GM23248 (cell line): ENCODE measurements at regions not wholly inside any gene's neighbourhood (a gene's known extent, or its start where the extent isn't known, plus 50 kb on each side); places are given as distances from the start of the nearest gene placed in this dataset.
A peak's percentile ranks its signal among the peaks of the same experiment; 100 is the strongest.
"Not testable (repeated sequence)": the region's sequence is repeated elsewhere in the genome, so short reads cannot be mapped to it uniquely, and the experiment has no call there.

Experiments used
- DNase-seq: peaks from one replicate; pipeline ENCODE4 v3.0.0-alpha.2; 2015
- H2AFZ ChIP-seq: fragments of 200-600 bp; sonication (generic); 2 replicates; pipeline ENCODE4 v1.6.1; 2016; ENCODE audit warnings: antibody characterized with exemption
- H3F3A ChIP-seq: fragments of 200-600 bp; sonication (generic); 2 replicates; pipeline ENCODE4 v1.6.1; 2016; ENCODE audit warnings: mild to moderate bottlenecking, antibody characterized with exemption, mixed run types; ENCODE audit not compliant: insufficient read depth
- H3K27ac ChIP-seq: fragments of 200-600 bp; sonication (generic); 2 replicates; pipeline ENCODE4 v1.5.1; 2016; ENCODE audit warnings: mild to moderate bottlenecking
- H3K27me3 ChIP-seq: fragments of 200-600 bp; sonication (generic); replicated peaks from 2 replicates; pipeline ENCODE4 v1.6.1; 2016; ENCODE audit warnings: mild to moderate bottlenecking; ENCODE audit not compliant: insufficient read depth
- H3K36me3 ChIP-seq: fragments of 200-600 bp; sonication (generic); 2 replicates; pipeline ENCODE4 v1.6.1; 2016; ENCODE audit warnings: low read depth, mild to moderate bottlenecking
- H3K4me1 ChIP-seq: fragments of 200-600 bp; sonication (generic); 2 replicates; pipeline ENCODE4 v1.6.1; 2016; ENCODE audit warnings: mild to moderate bottlenecking; ENCODE audit not compliant: insufficient read depth
- H3K4me2 ChIP-seq: fragments of 200-600 bp; sonication (generic); one replicate; pipeline ENCODE4 v1.6.1; 2016; ENCODE audit warnings: mild to moderate bottlenecking; ENCODE audit not compliant: unreplicated experiment
- H3K4me3 ChIP-seq: fragments of 200-600 bp; sonication (generic); 2 replicates; pipeline ENCODE4 v1.5.1; 2016; ENCODE audit warnings: mild to moderate bottlenecking
- H3K79me2 ChIP-seq: fragments of 200-600 bp; sonication (generic); 2 replicates; pipeline ENCODE4 v1.6.1; 2016; ENCODE audit warnings: mild to moderate bottlenecking; ENCODE audit not compliant: insufficient read depth
- H3K9ac ChIP-seq: fragments of 200-600 bp; sonication (generic); 2 replicates; pipeline ENCODE4 v1.6.1; 2016; ENCODE audit warnings: mild to moderate bottlenecking
- H3K9me2 ChIP-seq: fragments of 200-600 bp; sonication (generic); 2 replicates; pipeline ENCODE4 v1.6.1; 2016; ENCODE audit warnings: mixed run types, mild to moderate bottlenecking, moderate library complexity; ENCODE audit not compliant: insufficient read depth
- H3K9me3 ChIP-seq: fragments of 200-600 bp; sonication (generic); one replicate; pipeline ENCODE4 v1.6.1; 2017; ENCODE audit warnings: low read depth
- H4K20me1 ChIP-seq: fragments of 200-600 bp; sonication (generic); 2 replicates; pipeline ENCODE4 v1.6.0; 2016; ENCODE audit not compliant: insufficient read depth
- EZH2 ChIP-seq: fragments of 200-600 bp; sonication (generic); IDR thresholded peaks from 2 replicates; pipeline ENCODE4 v1.6.1; 2018; ENCODE audit warnings: antibody characterized with exemption, mild to moderate bottlenecking; ENCODE audit not compliant: insufficient read depth, poor library complexity, severe bottlenecking
- EZH2phosphoT487 ChIP-seq: fragments of 200-600 bp; sonication (generic); IDR thresholded peaks from 2 replicates; pipeline ENCODE4 v1.6.1; 2018; ENCODE audit warnings: antibody characterized with exemption, moderate library complexity, mild to moderate bottlenecking, low read depth; ENCODE audit not compliant: insufficient read depth
- WGBS, 2 experiments: methylation state at CpG; one replicate each; pipeline ENCODE4 v1.1.6; 2015 to 2017; ENCODE audit warnings: low lambda C conversion rate in 2 of 2, low coverage in 1 of 2; ENCODE audit errors: missing lambda C conversion rate in 2 of 2; 5-methylcytosine and 5-hydroxymethylcytosine counted together
- in situ Hi-C: fragments of 300-500 bp; cut with MboI; formaldehyde crosslinking; loops from 2 replicates; pipeline ENCODE4 v1.15.0; 2020

GRCh38 chr3:87834327-87834726 is 224.5 kb downstream of the CGGBP1 start:
- H3K4me1 ChIP-seq: no peaks in the 10 kb centered on the region
- no peak overlapping the region for H2AFZ ChIP-seq
- no peak for DNase-seq
- no peak overlapping the region for H3K27ac ChIP-seq
- no peak overlapping the region for H3K4me2 ChIP-seq
- H3K9me3 ChIP-seq: no peaks in the 10 kb centered on the region
- no peaks in the 10 kb centered on the region for H3K9me2 ChIP-seq
- H3K9ac ChIP-seq: no peak overlapping the region
- H3K36me3 ChIP-seq: no peaks in the 10 kb centered on the region
- no peaks in the 10 kb centered on the region for H3K79me2 ChIP-seq
- no peaks in the 10 kb centered on the region for H4K20me1 ChIP-seq
- in situ Hi-C loops: no loop called here
- H3K4me3 ChIP-seq: no peak overlapping the region
- TF ChIP-seq EZH2phosphoT487: no peak
- no peak for TF ChIP-seq EZH2
- WGBS, 2 experiments: 70 to 73% methylated on average over 2 of the region's 2 CpGs
- H3K27me3 ChIP-seq: no peaks in the 10 kb centered on the region
- H3F3A ChIP-seq: no peaks in the 10 kb centered on the region

- in situ Hi-C loops: no loop called here
- Histone ChIP-seq H3K4me3 (no peak overlapping the region), H3K27ac (no peak overlapping the region), H2AFZ (peak overlapping the region; percentile 36; the same call in 1 of the 2 replicates), H3K36me3 (no peaks in the 10 kb centered on the region), H3F3A (no peaks in the 10 kb centered on the region), H3K9me2 (no peaks in the 10 kb centered on the region), H3K9me3 (no peaks in the 10 kb centered on the region), H3K79me2 (no peaks in the 10 kb centered on the region), H3K4me1 (no peaks in the 10 kb centered on the region), H3K9ac (no peak overlapping the region), H4K20me1 (no peaks in the 10 kb centered on the region), H3K27me3 (no peaks in the 10 kb centered on the region), H3K4me2 (no peak overlapping the region)
- no peak for TF ChIP-seq EZH2phosphoT487
- no peak for TF ChIP-seq EZH2
- DNase-seq: no peak
Observed at GRCh38 chr3:87833039-87833377, 225.8 kb downstream of the CGGBP1 start.

GRCh38 chr3:87828046-87828445 is 230.8 kb downstream of the CGGBP1 start:
- Histone ChIP-seq H3K4me3 (no peak overlapping the region), H3K79me2 (no peaks in the 10 kb centered on the region), H3K27ac (no peak overlapping the region), H3F3A (no peaks in the 10 kb centered on the region), H3K36me3 (no peaks in the 10 kb centered on the region), H3K9me3 (no peaks in the 10 kb centered on the region), H3K4me2 (no peak overlapping the region), H4K20me1 (no peaks in the 10 kb centered on the region), H3K4me1 (no peaks in the 10 kb centered on the region), H3K9ac (no peak overlapping the region), H3K9me2 (no peaks in the 10 kb centered on the region), H2AFZ (no peak overlapping the region), H3K27me3 (no peaks in the 10 kb centered on the region)
- DNase-seq: no peak
- 11 to 22% methylated on average over 3 of the region's 3 CpGs for WGBS, 2 experiments
- TF ChIP-seq EZH2phosphoT487 (no peak), EZH2 (no peak)
- in situ Hi-C loops: no loop called here

- in situ Hi-C loops: no loop called here
- H3K79me2 ChIP-seq: no peaks in the 10 kb centered on the region
- H3K4me3 ChIP-seq: no peak overlapping the region
- no peak overlapping the region for H3K4me2 ChIP-seq
- H3K36me3 ChIP-seq: no peaks in the 10 kb centered on the region
- no peaks in the 10 kb centered on the region for H3K9me2 ChIP-seq
- H3F3A ChIP-seq: no peaks in the 10 kb centered on the region
- H4K20me1 ChIP-seq: no peaks in the 10 kb centered on the region
- H3K27ac ChIP-seq: no peak overlapping the region
- no peaks in the 10 kb centered on the region for H3K4me1 ChIP-seq
- no peaks in the 10 kb centered on the region for H3K9me3 ChIP-seq
- H2AFZ ChIP-seq: no peak overlapping the region
- H3K9ac ChIP-seq: no peak overlapping the region
- WGBS, 2 experiments: 22 to 23% methylated on average over 2 of the region's 2 CpGs
- no peaks in the 10 kb centered on the region for H3K27me3 ChIP-seq
- TF ChIP-seq EZH2 (no peak), EZH2phosphoT487 (no peak)
- no peak for DNase-seq
Observed at GRCh38 chr3:87822563-87822962, 236.2 kb downstream of the CGGBP1 start.

- H3K9ac ChIP-seq, H3K27me3 ChIP-seq, DNase-seq, H4K20me1 ChIP-seq, H3K4me3 ChIP-seq, H3F3A ChIP-seq, in situ Hi-C loops, H3K9me2 ChIP-seq, H3K79me2 ChIP-seq, H3K36me3 ChIP-seq, H3K9me3 ChIP-seq, H2AFZ ChIP-seq, H3K27ac ChIP-seq, H3K4me2 ChIP-seq: not testable (repeated sequence)
- 22% methylated on average over 6 of the region's 6 CpGs for WGBS, 2 experiments
- peaks cover 17% of the 10 kb centered on the region; the same call in 1 of the 2 replicates for H3K4me1 ChIP-seq
Observed at GRCh38 chr3:87813503-87813902, 245.3 kb downstream of the CGGBP1 start.
